ENCODE measurements at regions not wholly inside any gene's neighbourhood (a gene's known extent, or its start where the extent isn't known, plus 50 kb on each side); places are given as distances from the start of the nearest gene placed in this dataset.

DNA sequence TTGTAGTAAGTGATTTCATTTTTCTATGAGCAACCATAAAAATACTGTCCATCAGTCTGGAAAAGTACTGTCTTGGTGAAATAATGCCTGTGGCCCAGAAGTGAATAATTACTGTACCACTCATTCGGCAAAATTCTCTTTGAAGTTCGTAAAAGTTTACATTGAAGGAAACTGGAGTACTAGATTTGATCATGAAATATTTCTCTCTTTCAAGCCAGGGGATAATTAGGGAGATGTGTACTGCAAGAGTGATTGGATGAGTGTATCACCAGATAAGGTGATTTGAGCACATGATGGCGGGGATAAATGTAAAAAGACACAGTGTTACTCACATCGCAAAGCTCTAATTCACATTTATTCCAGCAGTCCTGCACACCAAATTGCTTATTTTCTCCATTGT is 883.2 kb upstream of the PIK3C3 start:
- TF ChIP-seq POLR2A (IDR thresholded peaks at IDR 0.05): no peak
- TF ChIP-seq, protein P1, sequence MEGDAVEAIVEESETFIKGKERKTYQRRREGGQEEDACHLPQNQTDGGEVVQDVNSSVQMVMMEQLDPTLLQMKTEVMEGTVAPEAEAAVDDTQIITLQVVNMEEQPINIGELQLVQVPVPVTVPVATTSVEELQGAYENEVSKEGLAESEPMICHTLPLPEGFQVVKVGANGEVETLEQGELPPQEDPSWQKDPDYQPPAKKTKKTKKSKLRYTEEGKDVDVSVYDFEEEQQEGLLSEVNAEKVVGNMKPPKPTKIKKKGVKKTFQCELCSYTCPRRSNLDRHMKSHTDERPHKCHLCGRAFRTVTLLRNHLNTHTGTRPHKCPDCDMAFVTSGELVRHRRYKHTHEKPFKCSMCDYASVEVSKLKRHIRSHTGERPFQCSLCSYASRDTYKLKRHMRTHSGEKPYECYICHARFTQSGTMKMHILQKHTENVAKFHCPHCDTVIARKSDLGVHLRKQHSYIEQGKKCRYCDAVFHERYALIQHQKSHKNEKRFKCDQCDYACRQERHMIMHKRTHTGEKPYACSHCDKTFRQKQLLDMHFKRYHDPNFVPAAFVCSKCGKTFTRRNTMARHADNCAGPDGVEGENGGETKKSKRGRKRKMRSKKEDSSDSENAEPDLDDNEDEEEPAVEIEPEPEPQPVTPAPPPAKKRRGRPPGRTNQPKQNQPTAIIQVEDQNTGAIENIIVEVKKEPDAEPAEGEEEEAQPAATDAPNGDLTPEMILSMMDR (IDR thresholded peaks at IDR 0.05): no peak
